ENCODE measurements at regions not wholly inside any gene's neighbourhood (a gene's known extent, or its start where the extent isn't known, plus 50 kb on each side); places are given as distances from the start of the nearest gene placed in this dataset.

- DNase-seq (ENCODE audit: low spot score in 2 of 2): no peak
- H3K27ac ChIP-seq: no peak overlapping the region
- peaks cover 0 to 8% (median 6%) of the 10 kb centered on the region in 4 donors for H3K4me1 ChIP-seq
- 79 to 84% methylated on average over 9 of the region's 9 CpGs for WGBS, 2 donors
- no peaks in the 10 kb centered on the region for H3K9me3 ChIP-seq
- no peaks in the 10 kb centered on the region for H3K36me3 ChIP-seq
- no peak overlapping the region for H3K4me3 ChIP-seq
- no peaks in the 10 kb centered on the region for H3K27me3 ChIP-seq
- TF ChIP-seq EP300 (IDR thresholded peaks at IDR 0.05) (peak in 1 of 2 donors; percentile 12), CTCF (IDR thresholded peaks at IDR 0.05) (no peak), POLR2A (IDR thresholded peaks at IDR 0.05) (no peak)
These were observed 116.9 kb downstream of the EVX1 start for GRCh38 chr7:27359181-27360125.

- Histone ChIP-seq H3K9me3 (no peaks in the 10 kb centered on the region), H3K36me3 (no peaks in the 10 kb centered on the region), H3K27me3 (no peaks in the 10 kb centered on the region), H3K27ac (no peak overlapping the region), H3K4me3 (no peak overlapping the region), H3K4me1 (peaks cover 0 to 18% (median 14%) of the 10 kb centered on the region in 4 donors)
- DNase-seq (ENCODE audit: low spot score in 2 of 2): no peak
- TF ChIP-seq EP300 (IDR thresholded peaks at IDR 0.05) (no peak), CTCF (IDR thresholded peaks at IDR 0.05) (no peak), POLR2A (IDR thresholded peaks at IDR 0.05) (no peak)
- 88 to 93% methylated on average over 10 of the region's 10 CpGs for WGBS, 2 donors
These were observed 118.9 kb downstream of the EVX1 start for GRCh38 chr7:27361522-27361921.

DNA sequence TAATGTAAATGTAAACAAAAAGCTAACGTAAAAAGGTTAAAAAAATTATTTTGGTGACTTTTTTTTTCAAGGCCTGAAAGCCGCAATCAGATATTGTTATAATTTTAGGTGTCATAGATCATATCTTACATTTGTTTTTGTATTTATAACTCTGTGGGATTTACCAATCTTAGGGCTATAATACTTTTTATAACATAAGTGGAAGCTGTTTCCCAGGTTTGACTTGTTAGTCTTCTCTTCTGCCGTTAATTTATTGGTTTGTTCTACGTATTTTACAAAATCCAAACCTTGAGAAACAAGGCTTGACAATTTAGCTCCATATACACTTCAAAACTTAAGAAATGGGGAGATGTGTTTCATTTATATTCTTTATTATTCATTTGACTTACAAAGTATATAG is 119.4 kb downstream of the EVX1 start:
- Histone ChIP-seq H3K36me3 (no peaks in the 10 kb centered on the region), H3K27ac (no peak overlapping the region), H3K4me1 (peaks cover 0 to 18% (median 14%) of the 10 kb centered on the region in 4 donors), H3K9me3 (no peaks in the 10 kb centered on the region), H3K4me3 (no peak overlapping the region), H3K27me3 (no peaks in the 10 kb centered on the region)
- TF ChIP-seq POLR2A (IDR thresholded peaks at IDR 0.05) (no peak), EP300 (IDR thresholded peaks at IDR 0.05) (no peak), CTCF (IDR thresholded peaks at IDR 0.05) (no peak)
- WGBS, 2 donors: 93 to 94% methylated on average over 4 of the region's 4 CpGs
- no peak for DNase-seq (ENCODE audit: low spot score in 2 of 2)

DNA sequence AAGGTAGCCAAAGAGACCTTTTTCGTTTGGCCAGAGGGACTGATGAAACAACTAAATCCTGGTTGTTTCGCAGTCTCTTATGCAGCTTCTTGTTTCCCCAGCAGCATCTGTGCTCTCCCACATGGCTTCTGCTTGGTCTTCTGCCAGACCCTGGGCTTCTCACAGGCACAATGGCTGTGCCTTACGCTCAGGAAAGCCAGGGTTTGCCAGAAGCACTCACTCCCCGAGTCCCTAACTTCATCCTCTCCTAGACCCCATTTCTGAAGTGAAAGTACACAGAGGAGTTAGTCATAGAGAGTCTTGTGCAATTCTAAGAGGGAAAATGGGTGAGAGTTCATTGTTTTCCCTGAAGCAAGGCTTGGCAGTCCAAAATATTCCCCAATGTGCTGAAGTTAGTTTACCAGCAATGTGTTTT is 121.7 kb downstream of the EVX1 start:
- WGBS, 2 donors: 23 to 40% methylated on average over 4 of the region's 4 CpGs
- peak overlapping the region; percentile 58 to 92 (median 76) for H3K27ac ChIP-seq
- DNase-seq (ENCODE audit: low spot score in 2 of 2): peak; percentile 48 to 72

More for the DNA sequence above, 121.7 kb downstream of the EVX1 start:
- Histone ChIP-seq H3K9me3 (no peaks in the 10 kb centered on the region), H3K36me3 (no peaks in the 10 kb centered on the region), H3K4me1 (peaks cover 0 to 18% (median 14%) of the 10 kb centered on the region in 4 donors), H3K27me3 (no peaks in the 10 kb centered on the region), H3K4me3 (peak overlapping the region in 2 of 4 donors; percentile 23 to 29)
- TF ChIP-seq CTCF (IDR thresholded peaks at IDR 0.05) (no peak), EP300 (IDR thresholded peaks at IDR 0.05) (peak in 1 of 2 donors; percentile 89)
